Femur (tissue), 1 donor: ENCODE measurements at regions not wholly inside any gene's neighbourhood (a gene's known extent, or its start where the extent isn't known, plus 50 kb on each side); places are given as distances from the start of the nearest gene placed in this dataset.

ENCODE experiments used
- DNase-seq: peaks from one replicate; pipeline ENCODE4 v3.0.0-alpha.2; 2017

DNA sequence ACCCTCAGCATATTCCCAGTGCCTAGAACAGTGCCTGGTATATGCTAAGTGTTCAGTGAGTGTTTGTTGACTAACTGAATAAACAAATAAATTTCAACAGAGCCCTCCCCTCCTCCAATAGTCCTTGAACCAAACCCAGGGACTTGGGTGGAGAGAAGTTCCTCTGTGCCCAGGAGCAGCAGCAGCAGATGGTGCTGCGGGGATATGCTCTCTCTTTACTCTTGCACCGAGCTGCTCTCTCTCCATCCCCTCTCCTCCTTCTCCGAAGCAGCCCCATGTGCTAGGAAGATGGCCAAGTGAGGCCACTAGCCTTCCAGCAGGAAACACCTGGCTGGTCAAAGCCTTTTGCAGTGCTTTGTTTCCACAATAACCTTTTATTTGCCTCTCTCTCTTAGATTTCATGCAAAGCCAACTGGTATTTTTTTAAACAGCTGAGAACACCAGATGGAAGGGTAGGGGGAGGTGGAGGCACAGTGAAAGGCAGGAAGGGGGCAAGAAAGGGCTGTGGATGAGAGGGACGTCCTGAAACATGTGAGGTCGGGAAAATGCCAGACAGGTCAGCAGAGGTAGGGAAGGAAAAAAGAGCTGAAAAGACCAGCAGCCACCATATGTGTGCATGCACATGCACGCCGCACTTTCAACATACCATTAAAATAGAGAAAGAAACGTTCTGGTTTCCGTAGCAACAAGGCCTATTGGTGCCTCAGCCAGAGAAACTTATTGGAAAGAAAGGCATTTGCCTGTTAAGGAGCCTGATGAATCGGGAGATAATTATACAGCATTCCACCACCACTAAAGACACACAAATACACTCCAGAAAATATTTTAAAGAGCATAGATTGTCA, 78.9 kb downstream of the EMP1 start:
- DNase-seq, result peak; percentile 51

DNA sequence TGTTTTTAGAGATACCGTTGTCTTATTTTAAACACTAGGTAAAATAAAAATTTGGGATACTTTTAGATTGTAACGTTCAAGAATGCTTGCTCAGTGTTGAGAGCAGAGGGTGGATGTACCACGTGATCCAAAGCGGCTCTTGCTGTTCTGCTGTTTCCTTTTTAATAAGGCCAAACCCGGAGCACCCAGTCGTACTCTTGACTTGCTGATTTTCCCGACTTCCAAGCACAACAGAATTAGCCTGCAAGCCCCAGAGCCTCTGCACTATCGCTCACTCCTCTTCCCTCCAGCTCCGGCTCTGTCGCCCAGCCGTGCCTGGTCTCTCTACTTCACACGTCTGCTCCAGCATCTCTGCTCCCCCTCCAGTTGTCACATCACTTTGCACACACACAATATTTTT, 77.3 kb downstream of the EMP1 start:
- DNase-seq, result no peak

- DNase-seq, result no peak
These were observed 76.6 kb downstream of the EMP1 start for GRCh38 chr12:13273097-13273496.

DNA sequence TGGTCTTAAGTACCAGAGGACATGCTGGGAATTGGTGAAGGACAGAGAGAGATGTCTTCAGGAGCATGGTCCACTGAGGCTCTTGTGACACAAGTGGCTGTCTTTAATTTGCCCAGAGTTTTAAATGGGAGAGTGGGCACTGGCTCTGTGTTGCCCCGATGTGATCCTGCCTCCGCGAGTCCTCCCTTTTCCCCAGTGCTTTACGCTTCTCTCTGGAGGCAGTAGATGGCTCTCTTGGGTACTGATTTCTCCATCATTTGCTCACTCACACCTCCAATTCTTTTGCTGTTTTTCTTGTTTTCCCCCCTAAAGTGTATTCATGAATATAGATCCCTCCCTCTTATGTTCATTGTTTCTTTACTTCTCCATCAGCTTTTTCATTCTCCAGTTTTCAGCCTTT, 74.3 kb downstream of the EMP1 start:
- no peak for DNase-seq
